ENCODE measurements at regions not wholly inside any gene's neighbourhood (a gene's known extent, or its start where the extent isn't known, plus 50 kb on each side); places are given as distances from the start of the nearest gene placed in this dataset.

GRCh38 chr3:110199588-110199943, 862.2 kb upstream of the DPPA4 start:
- TF ChIP-seq, protein P1, sequence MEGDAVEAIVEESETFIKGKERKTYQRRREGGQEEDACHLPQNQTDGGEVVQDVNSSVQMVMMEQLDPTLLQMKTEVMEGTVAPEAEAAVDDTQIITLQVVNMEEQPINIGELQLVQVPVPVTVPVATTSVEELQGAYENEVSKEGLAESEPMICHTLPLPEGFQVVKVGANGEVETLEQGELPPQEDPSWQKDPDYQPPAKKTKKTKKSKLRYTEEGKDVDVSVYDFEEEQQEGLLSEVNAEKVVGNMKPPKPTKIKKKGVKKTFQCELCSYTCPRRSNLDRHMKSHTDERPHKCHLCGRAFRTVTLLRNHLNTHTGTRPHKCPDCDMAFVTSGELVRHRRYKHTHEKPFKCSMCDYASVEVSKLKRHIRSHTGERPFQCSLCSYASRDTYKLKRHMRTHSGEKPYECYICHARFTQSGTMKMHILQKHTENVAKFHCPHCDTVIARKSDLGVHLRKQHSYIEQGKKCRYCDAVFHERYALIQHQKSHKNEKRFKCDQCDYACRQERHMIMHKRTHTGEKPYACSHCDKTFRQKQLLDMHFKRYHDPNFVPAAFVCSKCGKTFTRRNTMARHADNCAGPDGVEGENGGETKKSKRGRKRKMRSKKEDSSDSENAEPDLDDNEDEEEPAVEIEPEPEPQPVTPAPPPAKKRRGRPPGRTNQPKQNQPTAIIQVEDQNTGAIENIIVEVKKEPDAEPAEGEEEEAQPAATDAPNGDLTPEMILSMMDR (IDR thresholded peaks at IDR 0.05), result no peak
- TF ChIP-seq POLR2A (IDR thresholded peaks at IDR 0.05), result no peak

All from uterus (tissue), 2 donors.